ENCODE measurements at regions not wholly inside any gene's neighbourhood (a gene's known extent, or its start where the extent isn't known, plus 50 kb on each side); places are given as distances from the start of the nearest gene placed in this dataset.

DNA sequence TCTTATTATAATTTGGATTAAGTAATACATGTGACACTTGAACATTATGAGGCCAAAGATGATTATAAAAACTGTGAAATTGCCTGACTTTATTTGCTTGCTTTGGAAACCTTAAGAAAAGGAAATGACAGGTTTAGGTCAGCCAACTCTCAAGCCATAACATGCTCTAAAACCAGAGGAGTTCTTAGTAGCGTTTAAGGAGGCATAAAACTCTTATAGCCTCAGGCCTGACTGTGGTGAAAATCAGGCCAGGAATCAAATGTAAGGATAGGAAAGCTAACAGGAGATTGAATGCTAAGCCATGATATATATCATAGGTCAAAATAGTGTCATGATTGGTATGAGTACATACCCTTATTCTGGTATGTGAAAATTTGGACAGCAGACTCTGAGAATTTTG lies 1142.4 kb upstream of the MIR17HG start:
- no peaks in the 10 kb centered on the region for H3K4me1 ChIP-seq
- no peak overlapping the region for H3K4me3 ChIP-seq
- no peak for ATAC-seq
- no peak overlapping the region for H3K27ac ChIP-seq
- DNase-seq, result no peak
- intact Hi-C loops (cut with DNase I), result no loop called here
- no peaks in the 10 kb centered on the region for H3K36me3 ChIP-seq
- no peaks in the 10 kb centered on the region for H3K9me3 ChIP-seq
- no peak for TF ChIP-seq CTCF (IDR thresholded peaks at IDR 0.05)
- H3K27me3 ChIP-seq (ENCODE audit: low read depth), result no peaks in the 10 kb centered on the region

GRCh38 chr13:90205911-90206310 lies 1141.6 kb upstream of the MIR17HG start:
- no peaks in the 10 kb centered on the region for H3K4me1 ChIP-seq
- no peak overlapping the region for H3K27ac ChIP-seq
- no peaks in the 10 kb centered on the region for H3K9me3 ChIP-seq
- no peaks in the 10 kb centered on the region for H3K36me3 ChIP-seq
- DNase-seq (no peak), ATAC-seq (no peak)
- no peak overlapping the region for H3K4me3 ChIP-seq
- intact Hi-C loops (cut with DNase I), result no loop called here
- H3K27me3 ChIP-seq (ENCODE audit: low read depth), result no peaks in the 10 kb centered on the region
- TF ChIP-seq CTCF (IDR thresholded peaks at IDR 0.05), result no peak

DNA sequence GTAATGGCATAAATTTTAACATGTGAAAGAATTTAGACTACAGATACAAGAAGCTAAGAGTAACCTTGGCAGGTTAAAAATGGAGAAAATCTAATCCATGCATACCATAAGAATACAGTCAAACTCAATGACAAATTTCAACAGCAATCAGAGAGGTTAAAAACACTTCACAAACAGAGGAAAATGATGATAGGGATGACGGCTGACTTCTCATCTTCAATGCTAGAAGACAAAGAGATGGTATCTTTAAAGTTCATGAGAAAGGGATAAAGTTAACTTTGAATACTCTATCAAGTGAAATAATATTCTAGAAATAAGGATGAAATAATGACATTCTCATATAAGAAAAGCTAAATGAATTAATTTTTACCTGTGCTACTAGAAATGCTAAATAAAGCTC lies 1130.2 kb upstream of the MIR17HG start:
- intact Hi-C loops (cut with DNase I), result no loop called here
- Histone ChIP-seq H3K27me3 (ENCODE audit: low read depth) (no peaks in the 10 kb centered on the region), H3K4me3 (no peak overlapping the region), H3K36me3 (no peaks in the 10 kb centered on the region), H3K4me1 (no peaks in the 10 kb centered on the region), H3K9me3 (no peaks in the 10 kb centered on the region), H3K27ac (no peak overlapping the region)
- ATAC-seq, result no peak
- TF ChIP-seq CTCF (IDR thresholded peaks at IDR 0.05), result no peak
- DNase-seq, result no peak

GRCh38 chr13:90222758-90223157 lies 1124.7 kb upstream of the MIR17HG start:
- Histone ChIP-seq H3K36me3 (no peaks in the 10 kb centered on the region), H3K4me3 (no peak overlapping the region), H3K27me3 (ENCODE audit: low read depth) (no peaks in the 10 kb centered on the region), H3K4me1 (no peaks in the 10 kb centered on the region), H3K9me3 (no peaks in the 10 kb centered on the region), H3K27ac (no peak overlapping the region)
- TF ChIP-seq CTCF (IDR thresholded peaks at IDR 0.05), result no peak
- no peak for DNase-seq
- intact Hi-C loops (cut with DNase I), result no loop called here
- ATAC-seq, result no peak

- Histone ChIP-seq H3K9me3 (no peaks in the 10 kb centered on the region), H3K27me3 (ENCODE audit: low read depth) (no peaks in the 10 kb centered on the region), H3K4me1 (no peaks in the 10 kb centered on the region), H3K27ac (no peak overlapping the region), H3K36me3 (no peaks in the 10 kb centered on the region), H3K4me3 (no peak overlapping the region)
- ATAC-seq (no peak), DNase-seq (no peak)
- no peak for TF ChIP-seq CTCF (IDR thresholded peaks at IDR 0.05)
- intact Hi-C loops (cut with DNase I), result no loop called here
Measured at GRCh38 chr13:90230311-90230710, 1117.2 kb upstream of the MIR17HG start.

DNA sequence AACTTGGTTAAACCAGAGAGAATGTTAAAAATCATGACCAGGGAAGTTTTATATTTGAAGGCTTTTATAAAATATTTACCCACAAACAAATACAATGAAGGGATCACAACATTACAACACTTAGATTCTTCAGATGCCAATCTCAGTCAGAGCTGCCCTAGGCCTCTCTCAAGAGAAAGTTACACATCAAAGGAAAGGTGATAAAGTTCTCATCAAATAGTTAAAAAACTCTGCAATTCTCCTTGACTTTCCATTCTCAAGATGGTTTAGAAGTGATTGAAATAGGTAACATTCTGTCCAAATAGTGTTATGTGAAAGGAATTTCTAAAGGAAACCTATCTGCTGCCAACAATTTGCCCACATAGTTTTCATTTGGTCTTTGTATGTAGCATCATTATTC lies 1115.2 kb upstream of the MIR17HG start:
- no peak overlapping the region for H3K27ac ChIP-seq
- H3K27me3 ChIP-seq (ENCODE audit: low read depth), result no peaks in the 10 kb centered on the region
- DNase-seq, result no peak
- ATAC-seq, result no peak
- H3K36me3 ChIP-seq, result no peaks in the 10 kb centered on the region
- no peaks in the 10 kb centered on the region for H3K9me3 ChIP-seq
- intact Hi-C loops (cut with DNase I), result no loop called here
- no peaks in the 10 kb centered on the region for H3K4me1 ChIP-seq
- no peak overlapping the region for H3K4me3 ChIP-seq
- no peak for TF ChIP-seq CTCF (IDR thresholded peaks at IDR 0.05)

Data from lower lobe of right lung (tissue), 2 donors.